ENCODE measurements at regions not wholly inside any gene's neighbourhood (a gene's known extent, or its start where the extent isn't known, plus 50 kb on each side); places are given as distances from the start of the nearest gene placed in this dataset.

- H3K9me3 ChIP-seq = no peaks in the 10 kb centered on the region
- no peaks in the 10 kb centered on the region for H3K27me3 ChIP-seq
- TF ChIP-seq POLR2A (IDR thresholded peaks at IDR 0.05) = no peak
- TF ChIP-seq CTCF (IDR thresholded peaks at IDR 0.05) = no peak
- H3K4me1 ChIP-seq = no peaks in the 10 kb centered on the region
- H3K36me3 ChIP-seq (ENCODE audit: low read depth, missing control alignments) = no peaks in the 10 kb centered on the region
- no peak overlapping the region for H3K27ac ChIP-seq
- H3K4me3 ChIP-seq = no peak overlapping the region
- WGBS, 2 donors = 50 to 58% methylated on average over 1 of the region's 1 CpG
- no peak for DNase-seq
- intact Hi-C loops (cut with DNase I; ENCODE audit: low total_unique reads) = no loop called here
These were observed 52.8 kb upstream of the VWDE start for GRCh38 chr7:12456506-12456905.

- TF ChIP-seq CTCF (IDR thresholded peaks at IDR 0.05) (peak in 2 of 3 experiments; percentile 38 to 70), POLR2A (IDR thresholded peaks at IDR 0.05) (no peak)
- WGBS, 2 donors = 48 to 56% methylated on average over 4 of the region's 4 CpGs
- Histone ChIP-seq H3K9me3 (no peaks in the 10 kb centered on the region), H3K4me1 (no peaks in the 10 kb centered on the region), H3K36me3 (ENCODE audit: low read depth, missing control alignments) (no peaks in the 10 kb centered on the region), H3K4me3 (no peak overlapping the region), H3K27me3 (no peaks in the 10 kb centered on the region), H3K27ac (no peak overlapping the region)
- DNase-seq = no peak
- intact Hi-C loops (cut with DNase I; ENCODE audit: low total_unique reads) = no loop called here
These were observed 55.0 kb upstream of the VWDE start for GRCh38 chr7:12458520-12459131.

DNA sequence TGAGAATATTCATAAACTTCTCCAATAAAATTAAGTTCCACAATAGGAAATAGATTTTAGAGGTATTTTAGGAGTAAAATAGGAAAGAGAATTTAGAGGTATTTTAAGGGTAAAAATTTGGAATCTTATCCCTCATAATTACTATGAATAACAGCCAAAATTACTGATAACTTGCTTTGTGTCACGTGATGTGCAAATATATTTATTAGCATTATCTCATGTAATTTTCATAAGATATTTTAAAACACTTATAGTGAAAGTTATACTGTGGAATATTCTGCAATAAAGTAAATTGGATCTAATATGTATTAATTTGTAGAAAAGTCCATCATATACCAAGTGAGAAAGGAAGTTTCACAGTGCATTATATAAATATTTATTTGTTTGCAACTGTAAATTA is 64.2 kb upstream of the VWDE start:
- no peaks in the 10 kb centered on the region for H3K36me3 ChIP-seq (ENCODE audit: low read depth, missing control alignments)
- TF ChIP-seq CTCF (IDR thresholded peaks at IDR 0.05) (no peak), POLR2A (IDR thresholded peaks at IDR 0.05) (no peak)
- H3K27me3 ChIP-seq = no peaks in the 10 kb centered on the region
- 74 to 94% methylated on average over 1 of the region's 1 CpG for WGBS, 2 donors
- intact Hi-C loops (cut with DNase I; ENCODE audit: low total_unique reads) = no loop called here
- no peak for DNase-seq
- no peak overlapping the region for H3K27ac ChIP-seq
- H3K4me1 ChIP-seq = no peaks in the 10 kb centered on the region
- H3K4me3 ChIP-seq = no peak overlapping the region
- no peaks in the 10 kb centered on the region for H3K9me3 ChIP-seq

GRCh38 chr7:12469568-12469967 is 65.9 kb upstream of the VWDE start:
- H3K27ac ChIP-seq = no peak overlapping the region
- no peaks in the 10 kb centered on the region for H3K27me3 ChIP-seq
- H3K4me3 ChIP-seq = no peak overlapping the region
- no peaks in the 10 kb centered on the region for H3K4me1 ChIP-seq
- intact Hi-C loops (cut with DNase I; ENCODE audit: low total_unique reads) = no loop called here
- no peaks in the 10 kb centered on the region for H3K9me3 ChIP-seq
- no peaks in the 10 kb centered on the region for H3K36me3 ChIP-seq (ENCODE audit: low read depth, missing control alignments)
- 54 to 64% methylated on average over 5 of the region's 5 CpGs for WGBS, 2 donors
- DNase-seq = no peak
- TF ChIP-seq CTCF (IDR thresholded peaks at IDR 0.05) (no peak), POLR2A (IDR thresholded peaks at IDR 0.05) (no peak)

- no peaks in the 10 kb centered on the region for H3K4me1 ChIP-seq
- peak overlapping the region; percentile 36 to 37 for H3K4me3 ChIP-seq
- no peak overlapping the region for H3K27ac ChIP-seq
- no peaks in the 10 kb centered on the region for H3K27me3 ChIP-seq
- peak; percentile 38 for DNase-seq
- intact Hi-C loops (cut with DNase I; ENCODE audit: low total_unique reads) = no loop called here
- 77 to 86% methylated on average over 29 of the region's 29 CpGs for WGBS, 2 donors
- no peak for TF ChIP-seq CTCF (IDR thresholded peaks at IDR 0.05)
- TF ChIP-seq POLR2A (IDR thresholded peaks at IDR 0.05) = no peak
- H3K36me3 ChIP-seq (ENCODE audit: low read depth, missing control alignments) = no peaks in the 10 kb centered on the region
- no peaks in the 10 kb centered on the region for H3K9me3 ChIP-seq
These were observed 67.3 kb upstream of the VWDE start for GRCh38 chr7:12470930-12471329.
